Ishikawa (cell line): ENCODE measurements at regions not wholly inside any gene's neighbourhood (a gene's known extent, or its start where the extent isn't known, plus 50 kb on each side); places are given as distances from the start of the nearest gene placed in this dataset.

Experiments
- CEBPB ChIP-seq: IDR thresholded peaks from 2 replicates; pipeline ENCODE4 v1.6.1; 2012
- EGR1 ChIP-seq: IDR thresholded peaks from 2 replicates; pipeline ENCODE4 v1.6.1; 2012
- EP300 ChIP-seq: IDR thresholded peaks from 2 replicates; pipeline ENCODE4 v1.6.1; 2012; ENCODE audit warnings: borderline replicate concordance
- FOXM1 ChIP-seq: IDR thresholded peaks from 2 replicates; pipeline ENCODE4 v1.6.1; 2012; ENCODE audit warnings: low read depth, borderline replicate concordance
- MAX ChIP-seq: IDR thresholded peaks from 2 replicates; pipeline ENCODE4 v1.6.1; 2012
- NFIC ChIP-seq: IDR thresholded peaks from 2 replicates; pipeline ENCODE4 v1.6.1; 2012
- RAD21 ChIP-seq: IDR thresholded peaks from 2 replicates; pipeline ENCODE4 v1.6.1; 2012; ENCODE audit warnings: low read depth
- REST ChIP-seq: IDR thresholded peaks from 2 replicates; pipeline ENCODE4 v1.6.1; 2012; ENCODE audit warnings: low read depth, mild to moderate bottlenecking
- TAF1 ChIP-seq: IDR thresholded peaks from 2 replicates; pipeline ENCODE4 v1.6.1; 2012; ENCODE audit warnings: low read depth, mild to moderate bottlenecking
- TCF12 ChIP-seq: IDR thresholded peaks from 2 replicates; pipeline ENCODE4 v1.6.1; 2012; ENCODE audit warnings: low read depth
- TEAD4 ChIP-seq: IDR thresholded peaks from 2 replicates; pipeline ENCODE4 v1.6.1; 2012
- USF1 ChIP-seq: IDR thresholded peaks from 2 replicates; pipeline ENCODE4 v1.6.1; 2012
- YY1 ChIP-seq: IDR thresholded peaks from 2 replicates; pipeline ENCODE4 v1.6.1; 2012; ENCODE audit warnings: low read depth
- ZBTB7A ChIP-seq: IDR thresholded peaks from 2 replicates; pipeline ENCODE4 v1.6.1; 2012; ENCODE audit warnings: low read depth

DNA sequence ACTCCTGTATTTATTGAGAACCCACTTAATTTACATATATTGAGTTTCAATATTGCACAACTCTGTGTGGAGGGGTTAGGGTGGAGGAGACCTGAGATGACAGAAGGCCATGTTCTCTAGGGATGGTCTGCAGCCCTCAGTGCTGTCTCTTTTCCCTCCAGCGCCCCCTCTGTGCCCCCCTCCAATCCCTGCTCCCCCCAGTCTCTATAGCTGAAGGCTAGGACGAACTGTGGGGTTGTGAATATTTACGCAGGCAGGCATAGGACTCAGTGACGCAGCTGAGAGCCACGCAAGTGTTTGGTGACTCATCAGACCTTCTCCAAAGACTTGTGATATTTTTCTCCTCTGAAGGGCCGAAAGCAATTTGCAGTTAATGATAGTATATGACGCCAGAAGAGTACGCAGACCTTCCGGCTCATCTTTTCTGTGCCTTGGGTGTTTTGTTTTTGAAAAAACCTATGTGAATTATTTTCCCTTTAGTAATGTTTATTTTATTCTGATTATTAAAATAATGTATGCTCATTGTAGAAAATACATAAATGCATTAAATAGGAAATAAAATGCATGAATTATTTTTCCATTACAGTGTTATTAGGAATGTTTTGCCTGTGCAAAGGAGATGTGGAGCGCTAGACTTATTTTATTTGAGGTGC is 85.3 kb downstream of the SLC25A47 start:
- TF ChIP-seq MAX (no peak), EGR1 (no peak), EP300 (no peak), TCF12 (no peak), YY1 (no peak), TAF1 (no peak), RAD21 (no peak), USF1 (no peak), FOXM1 (no peak), CEBPB (no peak), REST (no peak), NFIC (no peak), ZBTB7A (no peak), TEAD4 (no peak)
